ENCODE measurements at regions not wholly inside any gene's neighbourhood (a gene's known extent, or its start where the extent isn't known, plus 50 kb on each side); places are given as distances from the start of the nearest gene placed in this dataset.
"Not testable (repeated sequence)": the region's sequence is repeated elsewhere in the genome, so short reads cannot be mapped to it uniquely, and the experiment has no call there.

DNA sequence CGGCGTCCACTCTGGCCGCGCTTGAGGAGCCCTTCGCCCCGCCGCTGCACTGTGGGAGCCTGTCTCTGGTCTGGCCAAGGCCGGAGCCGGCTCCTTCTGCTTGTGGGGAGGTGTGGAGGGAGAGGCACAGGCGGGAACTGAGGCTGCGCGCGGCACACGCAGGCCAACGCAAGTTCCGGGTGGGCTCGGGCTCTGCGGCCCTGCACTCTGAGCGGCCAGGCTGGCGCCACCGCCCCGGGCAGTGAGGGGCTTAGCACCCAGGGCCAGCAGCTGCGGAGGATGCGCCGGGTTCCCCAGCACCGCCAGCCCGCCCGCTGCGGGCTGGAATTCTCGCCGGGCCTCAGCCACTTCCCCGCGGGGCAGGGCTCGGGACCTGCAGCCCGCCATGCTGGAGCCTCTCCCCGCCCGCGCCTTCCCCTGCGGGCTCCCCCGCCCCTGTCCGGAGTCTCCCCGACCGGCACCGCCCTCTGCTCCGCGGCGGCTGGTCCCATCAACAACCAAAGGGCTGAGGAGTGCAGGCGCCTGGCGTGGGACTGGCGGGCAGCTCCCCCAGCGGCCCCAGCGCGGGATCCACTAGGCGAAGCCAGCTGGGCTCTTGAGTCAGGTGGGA, 921.2 kb upstream of the FOXG1 start:
- DNase-seq (ENCODE audit: low read depth), result no peak
- no peak overlapping the region for H3K4me3 ChIP-seq (ENCODE audit: low read length)
- TF ChIP-seq, protein P1, sequence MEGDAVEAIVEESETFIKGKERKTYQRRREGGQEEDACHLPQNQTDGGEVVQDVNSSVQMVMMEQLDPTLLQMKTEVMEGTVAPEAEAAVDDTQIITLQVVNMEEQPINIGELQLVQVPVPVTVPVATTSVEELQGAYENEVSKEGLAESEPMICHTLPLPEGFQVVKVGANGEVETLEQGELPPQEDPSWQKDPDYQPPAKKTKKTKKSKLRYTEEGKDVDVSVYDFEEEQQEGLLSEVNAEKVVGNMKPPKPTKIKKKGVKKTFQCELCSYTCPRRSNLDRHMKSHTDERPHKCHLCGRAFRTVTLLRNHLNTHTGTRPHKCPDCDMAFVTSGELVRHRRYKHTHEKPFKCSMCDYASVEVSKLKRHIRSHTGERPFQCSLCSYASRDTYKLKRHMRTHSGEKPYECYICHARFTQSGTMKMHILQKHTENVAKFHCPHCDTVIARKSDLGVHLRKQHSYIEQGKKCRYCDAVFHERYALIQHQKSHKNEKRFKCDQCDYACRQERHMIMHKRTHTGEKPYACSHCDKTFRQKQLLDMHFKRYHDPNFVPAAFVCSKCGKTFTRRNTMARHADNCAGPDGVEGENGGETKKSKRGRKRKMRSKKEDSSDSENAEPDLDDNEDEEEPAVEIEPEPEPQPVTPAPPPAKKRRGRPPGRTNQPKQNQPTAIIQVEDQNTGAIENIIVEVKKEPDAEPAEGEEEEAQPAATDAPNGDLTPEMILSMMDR (conservative IDR thresholded peaks at IDR 0.05; ENCODE audit: low read length), result no peak

DNA sequence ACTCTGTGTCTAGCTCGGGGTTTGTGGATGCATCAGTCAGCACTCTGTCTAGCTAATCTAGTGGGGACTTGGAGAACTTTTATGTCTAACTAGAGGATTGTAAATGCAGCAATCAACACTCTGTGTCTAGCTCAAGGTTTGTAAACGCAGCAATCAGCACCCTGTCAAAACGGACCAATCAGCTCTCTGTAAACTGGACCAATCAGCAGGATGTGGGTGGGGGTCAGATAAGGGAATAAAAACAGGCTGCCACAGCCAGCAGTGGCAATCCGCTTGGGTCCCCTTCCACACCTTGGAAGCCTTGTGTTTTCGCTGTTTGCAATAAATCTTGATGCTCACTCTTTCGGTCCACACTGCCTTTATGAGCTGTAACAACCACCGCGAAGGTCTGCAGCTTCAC, 920.7 kb upstream of the FOXG1 start:
- DNase-seq (ENCODE audit: low read depth), result no peak
- no peak overlapping the region for H3K4me3 ChIP-seq (ENCODE audit: low read length)
- TF ChIP-seq, protein P1 (conservative IDR thresholded peaks at IDR 0.05; ENCODE audit: low read length), result no peak

DNA sequence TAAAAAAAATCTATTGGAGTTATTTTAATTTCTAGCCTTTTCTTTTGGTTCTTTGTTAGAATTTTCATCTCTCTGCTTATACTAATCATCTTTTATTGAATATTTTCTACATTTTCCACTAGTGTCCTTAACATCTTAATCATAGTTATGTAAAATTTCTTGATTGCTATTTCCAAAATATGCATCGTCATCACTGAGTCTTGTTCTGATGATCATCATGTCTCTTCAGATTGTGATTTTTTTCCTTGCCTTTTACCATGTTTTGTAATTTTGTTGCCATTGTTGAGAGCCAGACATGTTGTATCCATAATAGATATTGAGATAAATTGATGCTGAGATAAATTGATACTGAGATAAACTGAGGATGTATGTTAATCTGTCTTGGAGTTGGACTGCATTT, 919.1 kb upstream of the FOXG1 start:
- not testable (repeated sequence) for DNase-seq (ENCODE audit: low read depth); H3K4me3 ChIP-seq (ENCODE audit: low read length)

- not testable (repeated sequence) for H3K4me3 ChIP-seq (ENCODE audit: low read length); DNase-seq (ENCODE audit: low read depth)
Measured at GRCh38 chr14:27849193-27849592, 917.4 kb upstream of the FOXG1 start.

DNA sequence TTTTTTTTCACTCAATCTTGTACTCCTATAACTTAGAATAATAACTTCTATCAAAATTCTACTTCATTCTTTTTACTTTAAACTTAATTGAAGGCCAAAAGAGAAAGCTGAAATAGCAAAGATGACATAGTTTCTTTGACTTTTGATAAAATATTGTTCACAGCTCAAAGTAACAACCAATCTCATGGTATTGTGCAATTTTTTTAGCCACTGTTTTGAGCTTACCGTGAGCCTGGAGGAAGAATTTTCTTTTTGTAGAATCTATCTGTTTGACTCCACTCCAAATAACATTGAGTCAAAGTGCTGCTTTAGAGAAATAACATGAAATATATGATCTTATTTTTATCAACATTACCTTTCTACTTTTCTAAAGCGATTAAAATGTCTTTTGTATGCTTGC, 903.9 kb upstream of the FOXG1 start:
- TF ChIP-seq, protein P1 (conservative IDR thresholded peaks at IDR 0.05; ENCODE audit: low read length), result no peak
- no peak overlapping the region for H3K4me3 ChIP-seq (ENCODE audit: low read length)
- no peak for DNase-seq (ENCODE audit: low read depth)

DNA sequence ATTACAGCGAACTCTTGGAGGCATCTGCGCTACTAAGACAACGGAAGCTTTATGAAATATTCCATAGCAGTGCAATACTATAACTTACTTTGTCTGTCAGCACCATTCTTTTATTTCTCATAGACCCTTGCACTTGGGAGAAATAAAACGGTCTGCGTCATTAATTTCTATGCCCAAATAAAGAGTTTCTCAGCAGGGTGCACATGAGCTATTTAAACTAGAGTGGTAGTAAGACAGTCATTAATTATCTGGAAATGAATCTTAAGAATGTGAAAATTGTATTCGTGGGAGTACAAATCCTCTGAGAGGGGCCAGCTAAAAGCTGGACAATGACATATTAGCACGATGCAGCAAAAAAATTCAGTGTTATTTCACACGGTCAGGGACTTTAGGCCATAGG, 903.4 kb upstream of the FOXG1 start:
- no peak overlapping the region for H3K4me3 ChIP-seq (ENCODE audit: low read length)
- no peak for DNase-seq (ENCODE audit: low read depth)
- TF ChIP-seq, protein P1 (conservative IDR thresholded peaks at IDR 0.05; ENCODE audit: low read length), result no peak

DNA sequence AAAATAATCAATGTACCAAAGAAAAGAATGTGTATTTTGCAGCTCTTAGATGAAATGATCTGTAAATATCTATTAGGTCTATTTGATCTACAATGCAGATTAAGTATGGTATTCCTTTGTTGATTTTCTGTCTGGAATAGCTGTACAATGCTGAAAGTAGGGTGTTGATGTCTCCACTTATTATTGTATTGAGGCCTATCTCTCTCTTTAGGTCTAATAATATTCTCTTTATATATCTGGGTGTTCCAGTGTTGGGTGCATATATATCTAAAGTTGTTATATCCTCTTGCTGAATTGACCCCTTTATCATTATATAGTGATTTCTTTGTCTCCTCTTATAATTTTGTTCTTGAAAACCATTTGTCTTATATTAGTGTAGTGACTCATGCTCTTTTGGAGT, 885.5 kb upstream of the FOXG1 start:
- TF ChIP-seq, protein P1 (conservative IDR thresholded peaks at IDR 0.05; ENCODE audit: low read length), result no peak
- H3K4me3 ChIP-seq (ENCODE audit: low read length), result no peak overlapping the region
- no peak for DNase-seq (ENCODE audit: low read depth)

- TF ChIP-seq, protein P1 (conservative IDR thresholded peaks at IDR 0.05; ENCODE audit: low read length), result no peak
- no peak for DNase-seq (ENCODE audit: low read depth)
- H3K4me3 ChIP-seq (ENCODE audit: low read length), result no peak overlapping the region
Measured at GRCh38 chr14:27881646-27882045, 884.9 kb upstream of the FOXG1 start.

Measured in AG10803 (cell line).